DMS 273 treated with DMSO at 0.1 percent for 48 hours (cell line): ENCODE measurements at regions not wholly inside any gene's neighbourhood (a gene's known extent, or its start where the extent isn't known, plus 50 kb on each side); places are given as distances from the start of the nearest gene placed in this dataset.
A peak's percentile ranks its signal among the peaks of the same experiment; 100 is the strongest.

Experiments used
- DNase-seq: peaks from one replicate; lab custom pipeline; 2025; lab: John Stamatoyannopoulos, UW

DNA sequence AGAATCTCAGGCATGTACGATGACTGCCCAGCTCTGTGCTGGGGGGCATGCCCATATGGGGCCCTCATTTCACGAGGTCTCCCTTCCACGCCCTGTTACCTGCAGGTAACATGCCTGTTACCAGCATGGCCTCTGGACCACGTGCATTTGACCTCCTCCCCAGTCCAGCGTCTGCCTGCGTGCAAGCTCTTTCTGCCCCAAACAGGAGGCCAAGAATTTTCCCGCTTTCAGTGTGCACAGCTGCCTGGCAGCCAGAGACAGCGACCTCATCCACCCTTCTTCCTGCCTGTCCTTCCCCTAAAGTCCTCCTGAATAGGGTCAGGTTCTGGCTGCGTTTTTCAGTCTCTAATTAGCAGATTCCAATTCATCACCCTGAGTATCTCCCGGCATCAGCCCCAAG lies 306.5 kb upstream of the ZFHX3 start:
- no peak for DNase-seq

DNA sequence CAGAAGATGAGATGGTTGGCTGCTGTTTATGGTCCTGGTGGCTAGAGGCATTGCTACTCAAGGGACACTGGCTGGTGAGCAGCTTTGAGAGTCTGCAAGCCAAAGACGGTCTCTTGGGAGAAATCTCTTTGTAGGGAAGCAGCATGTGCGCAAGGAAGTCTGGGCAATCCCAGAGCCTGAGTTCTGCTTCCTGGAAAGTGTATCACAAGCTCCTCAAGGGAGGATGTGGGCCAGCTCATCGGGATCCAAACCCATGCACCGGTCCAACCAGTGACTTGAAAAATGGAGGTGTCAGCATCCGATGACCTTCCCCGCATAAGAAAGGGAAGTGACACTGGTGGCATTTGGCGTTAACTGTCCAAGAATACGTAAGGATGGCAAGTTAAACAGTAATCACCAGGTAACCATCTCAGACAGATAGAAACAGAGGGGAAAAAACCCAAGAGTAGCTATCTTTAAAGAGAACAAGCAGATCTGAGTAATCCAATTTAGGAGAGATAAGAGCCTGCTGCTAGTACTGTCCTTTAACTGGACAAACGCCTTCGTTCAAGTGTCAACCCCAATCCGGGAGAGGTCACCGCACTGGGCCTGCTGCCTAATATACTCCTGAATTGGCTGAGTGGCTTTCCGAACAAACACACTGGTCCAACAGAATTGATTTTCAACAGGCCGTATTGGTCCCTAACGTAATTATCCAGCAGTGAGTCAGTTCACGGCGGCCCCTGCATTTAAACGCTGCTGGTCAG lies 303.0 kb upstream of the ZFHX3 start:
- DNase-seq, result no peak

DNA sequence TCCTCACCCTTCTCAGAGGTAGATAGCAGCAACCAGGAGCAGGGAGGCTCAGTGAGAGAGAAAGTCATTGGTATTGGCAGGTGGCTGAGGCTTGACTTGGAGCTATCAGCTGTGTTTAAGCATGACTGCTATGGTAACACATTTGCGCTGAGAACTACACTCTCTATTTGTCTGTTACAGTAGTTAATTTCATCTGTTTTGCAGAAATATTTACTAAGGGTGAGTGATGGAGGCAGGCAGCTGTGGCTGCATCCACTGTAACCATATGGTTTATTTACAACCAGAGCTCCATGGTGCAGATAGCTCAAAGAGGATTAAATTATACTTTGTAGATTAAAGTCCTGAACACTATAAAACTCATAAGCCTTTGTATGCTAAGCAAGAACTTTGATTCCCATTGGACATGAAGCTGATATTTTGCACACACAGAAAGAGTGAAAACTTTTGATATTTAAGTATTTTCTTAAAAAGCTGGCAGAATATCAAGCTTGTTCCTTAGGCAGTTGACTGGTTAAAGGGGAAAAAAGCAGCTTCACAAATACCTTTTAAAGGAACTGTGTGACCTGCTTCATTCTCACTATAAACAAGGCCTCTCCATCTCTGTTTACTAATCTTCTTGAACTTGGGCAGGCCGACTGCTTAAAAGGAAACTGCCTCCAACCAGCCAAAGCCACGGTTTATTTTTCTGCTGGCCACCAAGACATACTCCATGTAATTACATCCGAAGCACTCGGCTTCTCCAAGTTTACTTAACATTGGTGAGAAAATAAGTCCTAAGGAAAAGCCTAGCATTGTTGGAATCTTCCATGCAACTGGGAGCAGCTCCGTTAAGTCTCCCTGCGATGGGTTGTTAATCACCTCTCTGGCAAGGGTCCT lies 299.8 kb upstream of the ZFHX3 start:
- DNase-seq, result no peak

DNA sequence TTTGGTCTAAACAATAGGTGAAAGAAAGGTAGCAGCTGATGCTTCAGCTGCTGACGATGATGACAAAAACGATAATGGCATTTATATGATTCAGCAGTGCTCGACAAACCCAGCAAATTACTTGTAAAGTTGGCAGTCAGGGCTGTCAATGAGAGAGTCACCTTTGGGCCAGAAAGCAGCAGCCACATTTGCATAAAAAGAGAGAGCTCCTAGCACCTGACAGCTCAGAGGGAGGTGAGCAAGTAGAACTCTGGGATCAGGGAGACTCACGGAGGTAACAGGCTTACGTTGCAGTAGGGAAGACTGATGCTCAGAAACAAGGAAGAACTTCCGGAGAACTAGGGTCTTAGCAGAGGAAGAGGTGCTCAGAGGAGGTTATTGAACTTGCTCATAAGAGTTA lies 291.9 kb upstream of the ZFHX3 start:
- DNase-seq, result no peak

DNA sequence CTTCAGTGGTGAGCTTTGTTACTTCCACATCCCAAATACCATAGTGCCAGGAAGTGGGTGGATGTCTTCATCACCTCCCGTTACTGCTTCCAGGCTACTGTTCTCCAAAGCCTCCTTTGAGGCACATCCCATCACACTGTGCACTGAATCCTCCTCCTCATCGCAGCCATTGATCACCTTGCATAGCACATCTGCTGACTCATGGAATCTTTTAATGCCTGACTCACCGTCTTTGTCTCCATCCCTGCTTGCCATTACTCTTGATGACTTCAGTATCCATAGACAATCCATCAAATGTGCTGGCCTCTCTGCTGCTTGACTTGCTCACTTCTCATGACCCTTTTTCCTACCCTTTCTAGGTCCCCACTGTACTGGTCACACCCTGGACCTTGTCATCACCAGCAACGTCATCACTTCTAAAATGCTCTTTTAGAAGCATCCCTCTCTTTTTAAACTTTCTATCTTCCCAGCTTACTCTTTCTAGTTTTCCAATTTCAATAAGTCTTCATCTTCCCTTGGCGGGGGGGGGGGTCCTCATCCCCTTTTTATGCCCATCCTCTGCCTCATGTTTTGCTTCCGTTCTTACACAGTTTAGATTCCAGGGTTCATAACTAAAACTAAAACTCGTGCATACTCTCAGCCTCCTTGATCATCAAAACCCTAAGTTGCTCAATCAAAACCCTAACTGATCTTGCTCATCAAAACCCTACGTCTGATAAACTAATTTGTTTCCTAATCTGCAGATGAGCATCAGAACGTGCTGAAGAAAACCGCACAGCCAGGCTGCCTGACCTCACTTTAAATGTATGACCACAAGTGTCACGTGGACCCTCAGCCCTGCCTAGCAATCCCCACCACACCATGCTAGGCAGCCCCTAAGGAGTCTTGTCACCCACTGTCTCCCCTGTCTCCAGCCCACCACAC lies 289.7 kb upstream of the ZFHX3 start:
- no peak for DNase-seq

DNA sequence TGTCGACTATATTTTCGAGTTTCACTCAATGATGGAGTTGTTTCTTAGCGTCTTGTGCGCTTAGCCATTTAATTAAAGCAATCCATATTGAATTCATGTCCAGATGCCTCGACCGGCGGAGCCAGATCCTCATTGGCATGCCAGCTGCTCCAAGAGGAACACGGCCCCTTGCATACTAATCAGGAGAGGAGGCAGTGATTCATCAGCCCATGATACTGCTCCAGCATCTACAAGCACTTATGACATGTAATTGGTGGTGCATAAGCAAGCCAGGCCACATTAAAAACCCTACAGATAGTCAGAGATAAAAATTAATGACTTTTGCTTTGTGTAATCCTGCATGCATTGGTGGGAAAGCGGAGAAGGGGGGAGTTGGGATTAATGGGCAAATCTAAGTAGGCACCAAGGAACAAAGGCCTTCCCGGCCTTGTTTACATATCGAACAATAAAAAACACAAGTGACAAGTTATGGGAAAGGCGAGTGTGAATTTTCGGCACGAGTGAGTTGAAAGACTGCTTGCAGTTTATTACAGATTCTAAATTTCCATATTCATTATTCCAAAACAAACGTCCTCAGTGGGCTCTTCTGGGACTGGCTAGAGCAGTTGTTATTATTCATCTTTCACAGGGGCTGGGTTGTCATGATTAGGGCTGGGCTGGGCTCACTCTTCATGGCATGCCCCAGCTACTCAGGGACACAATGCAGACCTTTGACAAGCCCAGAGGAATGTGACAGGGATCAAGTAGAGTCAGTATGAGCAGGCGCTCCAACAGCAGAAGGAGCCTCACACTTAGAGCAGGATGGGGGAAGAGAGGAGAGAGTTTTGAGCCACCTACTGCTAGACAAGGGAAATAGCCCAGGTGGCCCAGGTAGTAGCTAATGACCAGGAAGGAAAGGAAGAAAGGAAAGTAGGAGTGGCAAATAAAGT lies 281.7 kb upstream of the ZFHX3 start:
- DNase-seq, result peak; percentile 67

DNA sequence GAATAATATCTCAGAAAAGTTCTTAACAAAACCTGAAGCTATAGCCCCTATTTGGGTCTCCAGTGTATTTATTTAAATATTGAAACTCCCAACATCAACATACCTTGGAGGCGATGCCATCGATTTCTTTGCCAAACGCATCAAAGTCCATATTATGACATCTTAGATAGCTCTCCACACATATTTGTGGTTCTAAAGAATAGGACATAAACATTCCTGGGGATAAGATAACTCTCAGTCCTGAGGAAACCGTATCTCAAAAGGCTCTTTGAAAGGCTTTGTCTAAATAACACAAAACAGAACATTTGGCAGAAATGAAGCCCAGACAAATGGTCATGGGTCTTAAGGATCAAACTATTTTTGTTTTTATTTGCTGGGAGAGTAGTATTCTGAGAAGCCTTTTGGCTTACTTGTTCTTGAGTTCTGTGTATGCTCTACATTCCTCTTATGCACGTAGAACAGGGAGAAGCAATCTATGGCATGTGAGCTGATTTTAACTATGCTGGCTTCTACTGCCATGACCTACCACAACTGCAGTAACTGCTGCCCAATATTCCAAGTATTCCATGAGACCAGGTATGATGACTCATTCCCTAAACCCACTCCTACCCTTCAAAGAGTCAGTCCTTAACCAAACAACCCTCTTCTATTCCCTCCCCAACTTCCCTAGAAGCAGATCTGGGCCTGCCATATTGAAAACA lies 279.0 kb upstream of the ZFHX3 start:
- no peak for DNase-seq

DNA sequence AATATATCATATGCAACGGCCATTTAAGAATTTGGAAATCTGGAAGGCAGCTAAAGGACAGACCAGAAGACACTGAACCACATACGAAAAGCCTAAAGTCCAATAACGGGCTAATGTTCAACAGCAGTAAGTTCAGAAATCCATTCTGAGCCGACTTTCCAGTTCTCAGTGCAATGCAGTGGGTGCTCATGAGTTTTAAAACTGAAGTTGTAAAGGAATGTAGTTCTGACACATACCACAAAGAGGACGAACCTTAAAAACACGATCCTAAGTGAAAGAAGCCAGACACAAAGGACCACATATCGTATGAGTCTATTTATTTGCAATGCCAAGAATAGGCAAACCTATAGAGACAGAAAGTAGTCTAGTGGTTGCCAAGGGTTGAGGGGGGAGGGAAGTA lies 278.3 kb upstream of the ZFHX3 start:
- DNase-seq, result no peak

DNA sequence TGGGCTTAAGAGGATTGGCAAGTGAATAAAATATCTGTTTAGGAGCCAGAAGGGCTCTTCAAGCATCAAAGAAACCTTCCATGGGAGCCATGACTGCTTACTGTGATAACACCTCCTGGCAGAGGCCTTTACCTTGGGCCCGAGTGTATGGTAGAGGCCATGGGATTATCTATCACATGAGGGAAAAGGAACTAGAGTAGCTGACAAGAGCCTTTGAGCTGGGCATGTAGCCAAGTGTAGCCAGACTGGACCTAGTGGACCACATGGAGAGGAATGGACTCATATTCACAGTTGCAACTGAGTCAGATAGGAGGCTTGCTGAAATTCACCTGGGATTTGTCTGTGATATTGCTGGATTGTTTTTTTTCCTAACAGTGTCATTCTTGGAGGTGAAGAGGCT lies 276.0 kb upstream of the ZFHX3 start:
- no peak for DNase-seq

DNA sequence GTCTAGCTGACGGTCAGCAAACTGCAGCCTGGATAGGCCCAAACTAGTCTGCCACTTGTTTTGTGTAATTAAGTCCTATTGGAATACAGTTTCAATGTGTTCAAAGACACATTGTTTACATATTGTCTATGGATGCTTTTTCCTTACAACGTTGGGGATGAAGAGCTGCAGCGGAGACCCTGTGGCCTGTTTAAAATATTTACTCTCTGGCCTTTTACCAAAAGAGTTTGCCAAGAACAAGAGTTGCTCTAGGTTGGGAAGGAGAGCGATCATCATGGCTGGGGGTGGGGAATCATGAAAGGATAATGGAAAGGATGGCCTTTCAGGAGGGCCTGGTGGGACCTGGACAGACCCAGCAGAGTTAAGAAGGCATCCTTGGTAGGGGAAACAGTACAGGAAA lies 274.9 kb upstream of the ZFHX3 start:
- no peak for DNase-seq

DNA sequence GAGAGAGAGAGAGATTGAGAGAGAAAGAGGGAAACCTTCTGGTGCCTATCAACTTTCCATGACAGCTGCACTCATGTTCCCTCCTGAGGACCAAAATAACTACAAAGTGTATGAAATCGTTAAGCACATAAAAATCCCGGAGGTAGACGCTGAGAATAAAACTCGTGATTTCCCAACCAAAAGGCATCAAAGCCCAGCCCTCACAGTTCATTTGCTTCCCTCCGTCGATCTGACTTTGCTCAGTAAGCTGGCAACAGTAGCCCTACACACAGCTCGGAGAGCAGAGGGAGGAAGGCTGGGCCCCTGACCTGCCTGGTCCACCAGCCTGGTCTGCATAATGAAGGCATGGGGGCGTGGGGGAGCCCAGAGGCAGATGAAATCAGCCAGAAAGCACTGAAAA lies 273.9 kb upstream of the ZFHX3 start:
- DNase-seq, result no peak

DNA sequence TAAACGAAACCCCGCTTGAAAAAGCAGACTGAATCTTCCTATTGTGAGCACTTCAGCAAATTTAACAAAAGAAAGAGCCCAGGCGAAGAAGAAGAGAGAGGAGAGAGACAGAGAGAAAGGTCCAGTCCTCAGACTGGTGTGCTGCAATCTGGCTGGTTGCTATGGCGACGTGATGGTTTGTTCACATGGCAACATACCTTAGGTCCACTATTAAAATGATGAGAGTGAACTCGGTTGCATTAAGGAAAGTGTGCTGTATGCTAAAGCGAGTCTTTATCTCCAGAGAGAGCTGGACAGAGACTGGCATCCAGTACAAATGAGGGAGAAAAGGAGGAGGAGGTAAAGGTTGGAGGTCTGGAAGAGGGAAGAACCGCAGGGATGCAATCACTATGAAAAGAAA lies 271.8 kb upstream of the ZFHX3 start:
- no peak for DNase-seq

DNA sequence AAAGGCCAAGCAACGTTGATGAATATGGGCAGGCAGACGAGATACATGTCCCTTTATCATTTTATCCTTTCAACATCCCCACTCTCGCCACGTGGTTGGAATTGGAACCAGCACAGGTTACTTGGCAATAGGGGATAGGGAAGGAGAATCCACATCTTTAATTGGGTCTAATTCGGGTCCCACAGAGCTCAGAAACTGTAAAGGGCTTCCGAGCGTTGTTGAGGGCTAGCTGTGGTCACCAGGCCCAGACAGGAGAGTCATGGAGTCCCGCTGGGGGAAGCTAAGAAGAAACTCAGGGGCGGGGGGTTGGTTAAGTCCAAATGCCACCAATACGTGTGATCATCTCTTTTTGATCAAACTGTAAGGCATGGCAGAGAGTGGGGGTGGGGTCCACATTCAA lies 271.3 kb upstream of the ZFHX3 start:
- no peak for DNase-seq

DNA sequence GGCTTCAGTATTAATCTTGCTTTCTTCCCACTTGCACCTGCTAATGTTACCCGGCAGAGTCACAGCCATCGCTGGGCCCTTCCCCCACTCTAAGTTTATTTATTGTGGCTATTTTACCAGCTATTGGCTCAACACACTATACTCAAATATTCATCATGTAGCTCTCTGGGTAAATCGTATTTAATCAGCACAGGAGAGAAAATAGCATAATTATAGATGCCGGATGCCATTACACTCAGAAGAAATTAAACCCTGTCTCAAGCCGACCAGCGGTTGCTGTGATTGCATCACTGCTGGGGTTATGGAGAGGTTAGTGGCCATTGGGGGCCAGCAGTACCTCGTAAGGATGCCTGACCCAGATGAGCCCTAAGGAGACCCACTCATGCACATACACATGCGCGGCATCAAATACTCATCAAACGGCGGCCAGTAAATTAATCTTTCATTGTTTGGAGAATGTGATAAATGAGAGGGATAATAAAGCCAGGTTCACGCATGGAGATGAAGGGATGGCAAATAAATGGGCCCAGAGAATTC lies 269.5 kb upstream of the ZFHX3 start:
- no peak for DNase-seq

DNA sequence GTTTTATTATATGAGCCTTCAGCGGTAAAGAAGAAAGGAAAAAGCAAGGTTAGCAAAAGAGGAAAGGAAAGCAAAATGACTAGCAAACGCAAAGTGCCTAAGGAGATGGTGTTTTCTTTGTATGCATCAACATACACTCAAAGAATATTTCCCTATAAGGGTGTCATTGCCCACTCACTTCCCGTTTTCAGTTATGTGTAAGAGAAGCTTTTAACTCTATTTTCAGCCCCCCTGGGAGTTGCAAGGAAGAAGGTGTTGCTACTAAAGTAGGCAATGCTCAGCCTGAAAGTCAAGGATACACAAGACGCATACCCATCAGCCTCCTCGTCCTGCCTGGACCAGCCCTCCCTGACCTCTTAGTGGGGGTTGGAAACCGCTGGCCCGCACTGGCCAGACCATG lies 267.7 kb upstream of the ZFHX3 start:
- no peak for DNase-seq

DNA sequence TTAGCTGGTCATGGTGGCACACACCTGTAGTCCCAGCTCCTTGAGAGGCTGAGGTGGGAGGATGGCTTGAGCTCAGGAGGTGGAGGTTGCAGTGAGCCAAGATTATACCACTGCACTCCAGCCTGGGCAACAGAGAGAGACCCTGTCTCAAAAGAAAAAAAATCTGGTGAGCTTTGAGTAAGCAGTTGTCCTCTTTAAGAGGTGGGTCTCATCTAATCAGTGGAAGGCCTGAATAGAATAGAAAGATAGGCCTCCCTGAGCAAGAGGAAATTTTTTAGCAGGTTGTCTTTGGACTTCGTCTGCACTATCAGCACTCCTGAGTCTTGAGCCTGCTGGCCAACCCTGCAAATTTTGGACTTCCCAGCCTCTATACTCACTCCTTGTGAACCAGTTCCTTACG lies 266.0 kb upstream of the ZFHX3 start:
- no peak for DNase-seq

DNA sequence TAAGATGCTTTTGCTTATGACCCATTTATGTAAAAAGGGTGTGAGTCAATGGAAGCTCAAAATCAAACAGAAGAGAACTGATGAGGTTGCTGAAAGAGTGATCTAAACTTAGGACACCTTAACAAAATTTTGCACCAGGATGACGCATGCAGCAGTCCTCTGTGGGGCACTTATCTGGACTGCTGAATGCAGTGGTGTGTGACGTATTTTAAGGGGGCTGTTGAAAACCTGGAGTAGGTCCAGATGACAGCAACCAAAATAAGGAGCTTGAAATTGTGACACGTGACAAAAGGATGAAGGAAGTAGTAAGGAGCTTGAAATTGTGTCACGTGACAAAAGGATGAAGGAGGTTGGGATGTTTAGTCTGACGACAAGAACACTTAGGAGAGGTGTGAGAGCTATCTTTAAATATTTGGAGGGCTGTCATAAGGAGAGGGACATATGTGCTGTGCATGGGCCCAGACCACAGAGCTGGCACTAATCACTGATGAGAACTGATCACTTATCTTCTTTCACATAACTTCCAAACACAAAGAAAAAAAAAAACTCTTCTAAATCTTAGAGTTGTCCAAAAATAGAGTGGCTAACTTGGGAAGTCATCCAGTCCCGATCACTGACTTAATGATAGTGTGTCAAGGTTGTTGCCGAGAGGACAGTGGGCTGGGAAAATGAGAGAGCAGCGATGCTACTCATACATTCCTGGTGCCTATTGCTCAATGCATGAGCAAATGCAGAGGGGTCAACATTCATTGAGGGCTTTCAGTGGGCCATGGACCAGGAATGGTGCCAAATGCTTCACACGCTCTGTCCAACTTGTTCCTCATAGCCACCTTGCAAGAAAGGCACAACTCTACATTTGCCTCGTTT lies 264.2 kb upstream of the ZFHX3 start:
- no peak for DNase-seq

DNA sequence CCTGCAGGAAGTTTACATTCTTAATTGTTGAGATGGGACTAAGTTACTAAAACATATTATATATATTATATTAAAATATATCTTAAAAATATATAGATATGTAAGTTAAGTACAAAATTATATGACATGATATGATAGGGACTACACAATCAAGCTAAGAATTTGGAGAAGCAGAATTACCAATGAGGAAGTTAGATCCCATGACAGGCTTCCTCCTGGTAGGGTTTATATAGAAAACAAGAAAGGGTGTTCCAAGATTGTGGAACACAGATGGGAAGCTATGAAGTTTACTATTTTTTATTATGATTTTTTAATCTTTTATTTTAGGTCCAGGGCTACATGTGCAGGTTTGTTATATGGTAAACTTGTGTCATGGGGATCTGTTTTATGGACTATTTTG lies 260.8 kb upstream of the ZFHX3 start:
- no peak for DNase-seq

DNA sequence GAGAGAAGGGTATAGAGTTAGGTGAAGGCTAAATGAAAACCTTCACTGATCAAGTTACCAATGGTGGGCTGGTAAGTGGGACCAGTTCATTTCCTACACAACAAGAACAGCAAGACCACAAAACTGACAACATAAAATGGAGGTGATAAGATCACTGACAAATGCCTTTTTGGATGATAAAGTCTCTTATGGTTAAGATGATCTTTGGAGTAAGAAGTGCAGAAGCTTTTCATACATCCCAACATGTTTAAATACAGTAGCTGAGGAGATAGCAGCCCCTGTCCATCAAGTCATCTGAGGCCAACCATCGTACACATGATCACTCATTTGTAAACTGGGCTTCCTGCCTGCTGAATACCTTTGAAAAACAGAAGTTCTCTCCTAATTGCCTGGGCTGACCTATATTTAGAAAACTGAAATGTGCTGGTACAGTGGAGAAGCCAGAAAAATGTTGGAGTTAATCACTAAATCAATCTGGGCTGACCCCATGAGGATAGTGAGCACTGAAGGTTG lies 259.0 kb upstream of the ZFHX3 start:
- no peak for DNase-seq
